ENCODE measurements at regions not wholly inside any gene's neighbourhood (a gene's known extent, or its start where the extent isn't known, plus 50 kb on each side); places are given as distances from the start of the nearest gene placed in this dataset.
"Not testable (repeated sequence)": the region's sequence is repeated elsewhere in the genome, so short reads cannot be mapped to it uniquely, and the experiment has no call there.

DNA sequence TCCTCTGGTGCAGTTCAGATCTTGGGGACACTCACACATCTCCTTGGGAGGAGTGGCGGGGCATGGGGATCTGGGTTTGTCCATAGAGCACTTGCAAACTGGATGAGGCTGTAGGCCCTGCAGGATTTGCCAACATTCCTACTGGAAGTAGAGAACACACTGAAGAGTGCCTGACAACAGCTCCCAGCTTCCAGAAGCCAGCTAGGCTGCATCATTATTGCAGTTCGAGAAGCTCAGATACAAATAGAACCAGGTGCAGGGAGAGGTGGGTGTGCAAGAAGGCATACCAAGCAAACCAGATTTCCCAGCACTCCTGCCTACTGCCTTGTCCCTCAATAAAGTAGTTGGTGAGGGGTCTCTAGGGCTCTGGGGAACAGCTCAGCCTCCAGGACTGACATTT lies 52.5 kb downstream of the RHOB start:
- no peak for DNase-seq

GRCh38 chr2:20501974-20502373 lies 55.1 kb downstream of the RHOB start:
- DNase-seq = no peak

GRCh38 chr2:20502496-20502895 lies 55.6 kb downstream of the RHOB start:
- DNase-seq = not testable (repeated sequence)

- DNase-seq = no peak
Observed at GRCh38 chr2:20504174-20504573, 57.3 kb downstream of the RHOB start.

DNA sequence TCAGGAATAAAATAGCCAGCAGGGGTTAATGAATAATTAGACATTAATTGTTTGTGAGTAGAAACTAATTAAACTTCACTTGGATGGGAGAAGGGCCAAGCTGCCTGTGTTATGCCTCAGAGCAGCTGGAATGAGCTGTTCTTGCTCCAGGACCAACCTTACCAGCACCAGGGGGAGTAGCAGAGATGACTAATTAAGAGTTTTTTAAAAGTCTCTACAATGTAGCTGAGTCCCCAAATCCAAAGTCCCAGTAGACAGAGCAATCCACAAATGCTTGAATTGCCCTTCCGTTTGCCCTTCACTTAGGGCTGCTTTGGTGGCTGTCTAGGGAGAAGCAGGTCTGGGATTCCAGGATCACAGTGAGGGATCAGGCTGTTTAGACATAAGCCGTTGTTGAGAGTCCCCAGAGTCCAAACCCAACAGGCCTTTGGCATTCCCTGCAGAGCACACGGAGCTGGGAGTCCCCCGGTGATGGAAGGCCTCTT lies 59.4 kb downstream of the RHOB start:
- no peak for DNase-seq

DNA sequence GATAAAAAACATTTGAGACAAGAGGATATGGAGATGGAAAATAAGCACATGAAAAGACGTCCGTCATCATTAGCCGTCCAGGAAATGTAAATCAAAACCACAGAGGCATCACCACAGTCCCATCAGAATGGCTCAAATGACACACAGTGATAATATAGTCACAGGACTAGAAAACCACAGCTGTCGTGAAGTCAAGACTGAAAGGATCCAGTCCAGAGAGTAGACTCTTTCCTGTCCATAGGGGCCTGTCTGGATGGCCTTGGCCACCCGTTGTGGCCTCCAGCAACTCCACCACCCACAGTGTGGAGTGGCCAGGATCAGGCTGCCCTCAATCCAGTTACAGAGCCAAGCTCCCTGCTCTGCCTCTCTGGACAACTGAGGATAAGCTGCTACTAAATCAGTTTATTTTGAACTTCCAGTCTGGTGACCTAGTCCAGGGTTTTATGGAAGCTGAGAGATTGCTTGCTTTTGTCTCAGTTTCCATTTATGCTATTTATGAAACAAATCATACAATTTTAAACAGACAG lies 60.4 kb downstream of the RHOB start:
- DNase-seq = no peak

DNA sequence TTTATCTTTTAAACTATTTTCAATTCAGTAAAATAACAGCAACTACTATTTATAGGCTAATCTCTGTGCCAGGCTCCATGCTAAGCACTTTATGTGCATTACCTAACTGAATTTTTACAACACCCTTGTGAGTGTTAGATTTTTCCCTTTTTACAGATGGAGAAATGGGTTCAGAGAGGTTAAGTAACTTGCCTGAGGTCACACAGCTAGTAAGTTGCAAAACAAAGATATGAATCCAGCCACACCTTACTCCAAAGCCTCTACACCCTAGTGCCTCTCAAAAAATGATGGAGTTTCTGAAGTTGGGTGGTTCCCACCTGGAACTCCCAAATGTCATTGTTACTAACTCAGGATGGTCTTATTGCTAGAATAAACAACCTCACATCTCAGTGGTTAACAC lies 60.8 kb downstream of the RHOB start:
- DNase-seq = no peak

GRCh38 chr2:20509301-20509769 lies 62.5 kb downstream of the RHOB start:
- no peak for DNase-seq

DNA sequence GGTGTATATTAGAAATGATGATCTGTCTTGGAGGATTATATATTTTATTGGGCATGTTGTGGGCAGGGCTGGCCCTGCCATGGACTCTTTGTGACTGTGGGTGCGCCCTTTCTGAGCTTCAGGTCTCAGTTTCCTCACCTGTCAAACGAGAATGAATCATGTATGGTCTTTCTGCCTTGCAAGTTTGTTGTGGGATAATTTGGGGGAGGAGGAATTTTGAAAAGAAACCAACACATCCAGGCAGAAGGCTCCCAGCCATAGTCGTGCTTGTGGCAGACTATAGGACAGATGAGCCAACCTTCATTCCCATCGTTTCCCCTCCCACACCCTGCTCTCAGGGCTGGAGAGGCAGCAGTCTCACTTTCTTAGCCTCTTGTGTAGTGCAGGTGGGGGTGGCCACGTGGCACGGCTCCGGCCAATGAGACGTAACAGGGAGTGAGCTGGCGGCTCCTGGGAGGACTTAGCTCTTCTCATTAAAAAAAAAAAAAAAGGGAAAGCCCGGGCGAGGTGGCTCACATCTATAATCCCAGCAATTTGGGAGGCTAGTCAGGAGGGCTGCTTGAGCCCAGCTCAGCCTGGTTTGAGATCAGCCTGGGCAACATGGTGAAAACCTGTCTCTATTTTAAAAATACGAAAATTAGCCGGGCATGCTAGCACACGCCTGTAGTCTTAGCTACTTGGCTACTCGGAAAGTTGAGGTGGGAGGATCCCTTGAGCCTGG lies 63.1 kb downstream of the RHOB start:
- DNase-seq = peak; percentile 36

GRCh38 chr2:20511130-20511529 lies 64.3 kb downstream of the RHOB start:
- no peak for DNase-seq

DNA sequence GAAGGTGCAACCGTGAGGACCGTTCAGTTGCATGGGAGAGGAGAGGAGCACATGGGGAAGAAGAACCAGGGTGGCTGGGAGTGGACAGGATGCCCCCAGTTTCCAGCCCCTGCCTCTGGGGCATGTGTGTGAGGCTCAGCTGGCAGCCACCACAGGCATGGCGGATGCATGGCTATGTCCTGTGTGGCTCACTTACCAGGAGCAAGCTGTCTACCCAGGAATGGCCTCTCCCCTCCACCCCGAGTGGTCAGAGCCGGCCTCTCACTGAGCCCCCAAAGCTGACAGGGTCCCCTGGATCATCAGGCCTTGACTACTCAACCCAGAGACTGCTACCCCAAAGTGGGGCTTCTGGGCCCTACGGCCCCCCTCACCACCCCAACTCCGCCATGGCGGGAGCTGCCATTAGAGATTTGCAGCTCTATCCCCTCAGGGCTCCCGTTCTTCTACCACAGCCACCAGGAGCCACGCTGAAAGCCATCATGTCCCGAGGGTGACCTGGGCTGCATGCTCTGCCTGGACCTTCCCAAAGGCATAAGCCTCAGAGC lies 65.3 kb downstream of the RHOB start:
- DNase-seq = no peak

DNA sequence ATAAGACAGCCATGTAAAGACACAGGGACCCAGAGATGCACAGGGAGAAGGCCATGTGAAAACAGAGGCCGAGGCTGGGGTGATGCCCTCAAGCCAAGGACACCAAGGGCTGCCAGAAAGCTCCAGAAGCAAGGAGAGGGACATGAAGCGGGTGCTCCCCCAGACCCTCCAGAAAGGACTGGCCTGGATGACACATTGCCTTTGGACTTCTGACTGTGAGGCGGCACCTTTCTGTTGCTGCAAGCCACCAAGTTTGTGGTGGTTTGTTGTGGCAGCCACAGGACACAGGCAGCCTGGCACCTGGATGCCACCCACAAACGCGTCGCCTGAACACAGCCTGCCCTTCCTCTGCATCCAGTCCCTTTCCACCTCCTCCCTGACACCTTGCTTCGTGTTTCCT lies 67.1 kb downstream of the RHOB start:
- no peak for DNase-seq

DNA sequence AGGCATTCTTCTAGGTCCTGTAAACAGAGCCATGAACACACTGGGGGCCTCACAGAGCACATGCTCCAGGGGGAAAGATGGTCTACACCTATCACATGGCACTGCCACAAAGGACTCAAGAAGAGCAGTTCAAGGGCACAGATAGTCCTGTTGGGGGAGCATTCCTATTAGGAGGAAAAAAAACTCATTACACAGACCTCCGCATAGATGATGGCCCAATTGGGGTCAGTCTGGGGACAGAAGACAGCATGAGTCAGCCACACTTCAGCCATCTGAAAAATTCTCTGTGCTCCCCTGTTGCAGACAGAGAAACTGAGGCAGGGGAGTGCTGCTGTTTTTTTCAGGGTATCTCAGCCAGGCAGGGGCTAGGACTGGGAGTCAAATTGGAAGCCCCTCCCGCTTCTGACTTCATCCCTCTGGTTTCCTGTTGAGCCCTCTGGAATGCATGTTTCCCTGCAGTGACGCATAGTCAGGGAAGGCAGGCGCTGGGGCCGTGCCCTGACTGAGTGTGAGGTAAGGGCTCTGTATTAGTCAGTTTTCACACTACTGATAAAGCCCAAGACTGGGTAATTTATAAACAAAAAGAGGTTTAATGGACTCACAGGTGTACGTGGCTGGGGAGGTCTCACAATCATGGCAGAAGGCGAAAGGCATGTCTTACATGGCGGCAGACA lies 67.9 kb downstream of the RHOB start:
- DNase-seq = no peak

DNA sequence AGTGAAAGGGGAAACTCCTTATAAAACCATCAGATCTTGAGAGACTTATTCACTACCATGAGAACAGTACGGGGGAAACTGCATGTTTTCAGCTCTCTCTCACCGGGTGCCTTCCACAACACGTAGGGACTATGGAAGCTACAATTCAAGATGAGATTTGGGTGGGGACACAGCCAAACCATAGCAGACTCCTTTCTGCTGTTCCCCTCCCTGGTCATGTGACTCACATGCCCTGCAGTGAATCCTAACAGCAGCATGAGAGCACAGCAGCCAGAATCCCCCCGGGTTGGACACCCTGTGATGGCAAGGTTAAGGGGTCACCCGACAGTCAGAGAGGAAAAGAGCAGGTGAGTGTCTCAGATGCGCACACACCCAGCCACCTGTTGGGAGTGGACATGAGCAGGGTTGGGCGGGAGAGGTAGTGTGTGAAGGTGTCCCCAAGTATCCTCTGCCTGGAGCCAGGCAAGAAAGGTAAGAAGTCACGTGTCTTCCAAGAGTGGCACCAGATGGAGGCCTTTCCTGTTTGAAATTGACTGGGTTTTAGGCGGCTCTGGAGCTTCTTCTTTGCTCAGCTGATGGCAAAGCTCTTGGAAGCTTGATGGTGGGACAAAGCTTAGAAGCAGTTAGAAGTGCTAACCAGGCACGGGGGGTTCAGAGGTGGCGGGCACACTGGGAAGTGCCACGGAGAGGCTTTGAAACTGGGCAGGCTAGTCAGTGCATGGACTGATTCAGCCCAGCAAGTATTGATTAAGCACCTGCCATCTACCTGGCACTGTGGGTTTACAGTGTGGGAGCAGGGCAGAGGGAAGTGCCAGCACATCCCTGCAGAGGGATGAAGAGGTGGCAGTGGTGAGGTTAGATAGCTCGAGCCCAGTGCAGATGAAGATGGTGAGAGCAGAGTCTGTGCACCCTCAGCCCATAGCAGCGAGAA lies 68.7 kb downstream of the RHOB start:
- no peak for DNase-seq

DNA sequence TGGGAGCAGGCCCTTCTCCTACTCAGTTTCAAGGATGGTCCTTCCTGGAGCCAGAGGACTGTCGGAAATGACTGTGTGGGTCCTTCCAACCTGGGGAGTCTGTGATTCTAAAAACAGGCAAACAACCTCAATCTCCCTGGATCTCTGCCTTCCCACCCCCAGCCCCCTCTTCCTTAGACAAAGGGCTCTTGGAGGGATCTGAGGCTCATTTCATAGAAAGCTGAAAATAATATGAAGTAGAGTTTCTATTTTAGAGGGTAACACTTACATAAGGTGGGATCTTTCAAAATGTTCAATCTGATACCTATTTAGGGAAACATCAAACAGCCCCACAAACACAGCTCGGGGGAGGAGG lies 69.4 kb downstream of the RHOB start:
- no peak for DNase-seq

- peak; percentile 20 for DNase-seq
Observed at GRCh38 chr2:20516646-20517341, 69.9 kb downstream of the RHOB start.

DNA sequence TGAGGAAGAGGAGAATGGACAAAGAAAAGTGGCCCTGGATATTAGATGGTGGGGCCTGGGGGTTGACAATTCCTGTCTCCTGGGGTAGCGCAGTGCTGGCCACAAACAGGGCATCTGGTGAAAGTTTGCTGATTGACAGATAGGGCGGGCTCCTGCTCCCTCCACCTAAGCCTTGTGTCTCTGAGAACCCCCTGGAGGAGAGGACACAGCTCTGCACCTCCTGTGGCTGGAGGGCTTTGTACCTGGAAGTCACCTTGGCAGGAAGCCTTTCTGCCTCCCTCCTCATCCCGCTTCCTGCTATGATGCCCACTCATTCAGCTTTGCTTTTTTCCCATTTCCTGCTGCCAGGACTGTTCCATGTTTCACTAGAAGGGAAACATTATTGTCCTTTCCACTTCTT lies 72.4 kb downstream of the RHOB start:
- DNase-seq = no peak

DNA sequence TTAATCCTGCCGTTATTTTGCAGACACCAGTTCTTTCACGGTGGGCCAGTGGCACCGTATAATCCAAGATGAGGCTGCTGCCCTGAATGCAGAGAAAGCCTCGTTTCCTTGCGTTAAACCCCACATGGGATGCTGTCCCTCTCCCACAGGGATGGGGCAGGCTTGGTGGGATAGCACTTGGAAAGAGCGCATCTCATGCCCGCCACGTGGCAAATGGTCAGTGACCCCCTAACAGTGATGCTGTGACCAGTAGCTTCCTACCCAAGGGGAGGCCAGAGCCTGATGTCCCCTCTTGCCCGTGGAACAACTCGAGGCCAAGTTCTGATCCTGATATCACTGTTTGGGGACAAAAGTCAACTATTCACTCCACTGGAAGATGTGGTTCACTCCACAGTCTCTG lies 73.3 kb downstream of the RHOB start:
- no peak for DNase-seq

DNA sequence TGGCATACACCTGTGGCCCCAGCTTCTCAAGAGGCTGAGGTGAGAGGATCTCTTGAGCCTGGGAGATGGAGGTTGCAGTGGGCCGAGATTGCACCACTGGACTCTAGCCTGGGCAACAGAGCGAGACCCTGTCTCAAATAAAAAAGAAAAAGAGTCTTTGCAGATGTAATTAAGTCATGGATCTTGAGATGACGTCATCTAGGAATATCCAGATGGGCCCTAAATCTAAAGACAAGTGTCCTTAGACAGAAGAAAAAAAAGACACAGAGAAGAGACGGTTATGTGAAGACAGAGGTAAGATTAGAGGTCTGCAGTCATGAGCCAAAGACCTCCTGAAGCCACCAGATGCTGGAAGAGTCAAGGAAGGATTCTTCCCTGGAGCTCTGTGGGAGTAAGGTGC lies 74.3 kb downstream of the RHOB start:
- no peak for DNase-seq

DNA sequence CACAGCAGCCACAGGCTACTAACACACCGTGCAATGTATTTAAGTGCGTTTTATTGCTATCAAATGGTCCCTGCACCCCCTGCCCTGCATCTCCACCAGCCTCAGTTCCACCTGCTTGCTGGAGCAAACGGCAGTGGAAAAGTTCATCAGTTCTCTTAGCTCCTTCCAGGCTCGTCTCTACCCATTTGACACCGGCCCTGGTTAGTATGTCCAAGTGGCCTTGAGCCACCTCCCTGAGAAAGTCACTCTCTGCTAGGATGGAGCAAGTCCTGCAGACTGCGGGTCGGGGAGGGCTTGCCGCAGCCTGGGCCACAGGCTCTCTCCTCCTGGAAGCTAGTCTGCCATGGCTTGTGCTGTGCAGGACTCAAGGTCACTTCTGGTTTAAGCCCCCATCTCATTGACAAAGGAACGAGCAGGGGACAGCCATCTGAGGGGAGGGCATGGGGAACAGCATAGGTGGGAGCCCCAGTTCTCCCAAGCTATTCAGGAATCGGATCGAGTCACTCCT lies 74.9 kb downstream of the RHOB start:
- DNase-seq = no peak

GRCh38 chr2:20523073-20523798 lies 76.4 kb downstream of the RHOB start:
- no peak for DNase-seq

Measured in NCI-H446 treated with DMSO at 0.1 percent for 48 hours (cell line).